GM12878 (cell line): ENCODE measurements at regions not wholly inside any gene's neighbourhood (a gene's known extent, or its start where the extent isn't known, plus 50 kb on each side); places are given as distances from the start of the nearest gene placed in this dataset.

Experiments
- ATAC-seq: fragments of 200-7000 bp; cut with Tn5 transposase; 3 replicates; pipeline ENCODE4 v1.9.1; 2020; ENCODE audit warnings: mild to moderate bottlenecking, moderate library complexity
- BruUV-seq: library from RNA; stranded (reverse); fragments of 400-500 nt; replicated peaks from 2 replicates; lab custom pipeline; 2021; lab: Mats Ljungman, UMichigan
- CTCF ChIA-PET: fragments of 300-600 bp; sonication (Branson Sonifier 250); formaldehyde crosslinking; extraction: SDS; loops from one replicate; lab custom pipeline; 2021; ENCODE audit warnings: inconsistent platforms; lab: Yijun Ruan, JAX
- POLR2A ChIA-PET: fragments of 350-600 bp; formaldehyde crosslinking; extraction: SDS; loops from one replicate; lab custom pipeline; 2021; ENCODE audit warnings: inconsistent platforms; lab: Charles Lee
- RAD21 ChIA-PET: fragments of 300-600 bp; sonication (Branson Sonifier 250); formaldehyde crosslinking; loops from one replicate; lab custom pipeline; 2023; ENCODE audit warnings: antibody characterized with exemption; ENCODE audit not compliant: unreplicated experiment; lab: Charles Lee
- SMC1A ChIA-PET: fragments of 300-600 bp; sonication (Branson Sonifier 250); formaldehyde crosslinking; loops from one replicate; lab custom pipeline; 2023; ENCODE audit not compliant: unreplicated experiment, uncharacterized antibody; lab: Charles Lee
- DNase-seq: peaks from one replicate; pipeline ENCODE4 v3.0.0-alpha.2; 2011; ENCODE audit warnings: low read depth, low spot score
- FAIRE-seq: peaks from 3 replicates; lab custom pipeline; 2011; peaks lifted over from hg19 to GRCh38; lab: Jason Lieb, UNC
- H2AFZ ChIP-seq: 2 replicates; pipeline ENCODE4 v1.6.0; 2011; ENCODE audit warnings: low read depth, low read length, control low read depth; ENCODE audit not compliant: control insufficient read depth
- H3K27ac ChIP-seq: 2 replicates; pipeline ENCODE4 v1.5.1; 2011; ENCODE audit warnings: control low read depth; ENCODE audit not compliant: control insufficient read depth, insufficient read depth
- H3K27me3 ChIP-seq, 2 experiments: replicated peaks in 1 of 2; 2 replicates each; pipeline versions ENCODE4 v1.6.0 to v1.6.1; 2011; ENCODE audit warnings: low read length in 1 of 2; ENCODE audit not compliant: control insufficient read depth in 2 of 2, insufficient read depth in 2 of 2
- H3K36me3 ChIP-seq, 2 experiments: 2 replicates each; pipeline ENCODE4 v1.5.1; 2011; ENCODE audit warnings: low read length in 1 of 2; ENCODE audit not compliant: control insufficient read depth in 2 of 2, insufficient read depth in 2 of 2
- H3K4me1 ChIP-seq: 2 replicates; pipeline ENCODE4 v1.6.1; 2011; ENCODE audit warnings: mild to moderate bottlenecking, low read length, moderate library complexity, mixed read lengths; ENCODE audit not compliant: control insufficient read depth, insufficient read depth
- H3K4me2 ChIP-seq: 2 replicates; pipeline ENCODE4 v1.6.0; 2011; ENCODE audit warnings: control low read depth; ENCODE audit not compliant: control insufficient read depth, insufficient read depth
- H3K4me3 ChIP-seq: fragments of 200-600 bp; sonication (generic); 2 replicates; pipeline ENCODE4 v1.5.1; 2016
- H3K79me2 ChIP-seq: 2 replicates; pipeline ENCODE4 v1.6.0; 2011; ENCODE audit warnings: low read length; ENCODE audit not compliant: control insufficient read depth, insufficient read depth
- H3K9ac ChIP-seq: 2 replicates; pipeline ENCODE4 v1.8.0; 2011; ENCODE audit warnings: low read length, control low read depth, mixed read lengths; ENCODE audit not compliant: control insufficient read depth, insufficient read depth
- H3K9me3 ChIP-seq: replicated peaks from 3 replicates; pipeline ENCODE4 v1.5.1; 2011; ENCODE audit warnings: mild to moderate bottlenecking, low read length; ENCODE audit not compliant: control insufficient read depth, insufficient read depth
- H4K20me1 ChIP-seq: 2 replicates; pipeline ENCODE4 v1.6.0; 2011; ENCODE audit not compliant: control insufficient read depth, insufficient read depth
- CHD2 ChIP-seq: IDR thresholded peaks from 2 replicates; pipeline ENCODE4 v1.6.1; 2011; ENCODE audit warnings: low read depth, low read length, improper control_type of control experiment, borderline replicate concordance
- DPF2 ChIP-seq: fragments of 450-650 bp; IDR thresholded peaks from 2 replicates; pipeline ENCODE4 v1.6.1; 2017; ENCODE audit warnings: mild to moderate bottlenecking
- FOXM1 ChIP-seq: IDR thresholded peaks from 2 replicates; pipeline ENCODE4 v1.6.1; 2012; ENCODE audit warnings: low read depth, mild to moderate bottlenecking, inconsistent platforms, low read length, moderate library complexity
- GATAD2B ChIP-seq: fragments of 450-650 bp; conservative IDR thresholded peaks from 2 replicates; pipeline ENCODE4 v1.6.1; 2017; ENCODE audit warnings: low read depth, mild to moderate bottlenecking, moderate library complexity
- KLF5 ChIP-seq: fragments of 450-650 bp; IDR thresholded peaks from 2 replicates; pipeline ENCODE4 v1.6.1; 2014; ENCODE audit warnings: mild to moderate bottlenecking; ENCODE audit not compliant: partially characterized antibody
- NFXL1 ChIP-seq: fragments of 450-650 bp; IDR thresholded peaks from 2 replicates; pipeline ENCODE4 v1.6.1; 2017; ENCODE audit warnings: antibody characterized with exemption, mild to moderate bottlenecking, borderline replicate concordance
- RAD51 ChIP-seq: fragments of 450-650 bp; IDR thresholded peaks from 2 replicates; pipeline ENCODE4 v1.6.1; 2016; ENCODE audit warnings: moderate library complexity, mild to moderate bottlenecking, inconsistent platforms
- RCOR1 ChIP-seq: conservative IDR thresholded peaks from 2 replicates; pipeline ENCODE4 v1.6.1; 2012; ENCODE audit warnings: low read depth, low read length, improper control_type of control experiment
- RFX5 ChIP-seq: IDR thresholded peaks from 2 replicates; pipeline ENCODE4 v1.6.1; 2011; ENCODE audit warnings: low read depth, low read length, improper control_type of control experiment
- SMAD1 ChIP-seq: fragments of 450-650 bp; IDR thresholded peaks from 2 replicates; pipeline ENCODE4 v1.6.1; 2018; ENCODE audit warnings: mild to moderate bottlenecking, low read depth; ENCODE audit not compliant: partially characterized antibody
- SREBF1 ChIP-seq: IDR thresholded peaks from 2 replicates; pipeline ENCODE4 v1.6.1; 2012; ENCODE audit warnings: mild to moderate bottlenecking, low read length
- STAT1 ChIP-seq: fragments of 450-650 bp; conservative IDR thresholded peaks from 2 replicates; pipeline ENCODE4 v1.6.1; 2014; ENCODE audit warnings: antibody characterized with exemption, mild to moderate bottlenecking
- WGBS: methylation state at CpG from one replicate; pipeline ENCODE4 v1.1.6; 2016; ENCODE audit warnings: low lambda C conversion rate; ENCODE audit not compliant: insufficient replicate concordance, insufficient coverage; ENCODE audit errors: missing lambda C conversion rate; 5-methylcytosine and 5-hydroxymethylcytosine counted together
- in situ Hi-C: fragments of 300-500 bp; cut with MboI; formaldehyde crosslinking; loops from 9 replicates; pipeline ENCODE4 v1.14.3; 2018; ENCODE audit warnings: mixed read lengths
- intact Hi-C: fragments of 100-400 bp; cut with micrococcal nuclease; formaldehyde crosslinking; loops from one replicate; pipeline ENCODE4 v1.14.2; 2022; ENCODE audit not compliant: unreplicated experiment
- TF ChIP-seq, protein P1 (sequence below): fragments of 450-650 bp; IDR thresholded peaks from 2 replicates; pipeline ENCODE4 v1.6.1; 2014; ENCODE audit warnings: mild to moderate bottlenecking
- TF ChIP-seq, protein P2 (sequence below): fragments of 450-650 bp; IDR thresholded peaks from 2 replicates; pipeline ENCODE4 v1.6.1; 2017; ENCODE audit warnings: mild to moderate bottlenecking, moderate library complexity
- TF ChIP-seq, protein P3 (sequence below): fragments of 150-350 bp; IDR thresholded peaks from 2 replicates; pipeline ENCODE4 v1.6.1; 2014; ENCODE audit warnings: mild to moderate bottlenecking, low read depth, low read length

DNA sequence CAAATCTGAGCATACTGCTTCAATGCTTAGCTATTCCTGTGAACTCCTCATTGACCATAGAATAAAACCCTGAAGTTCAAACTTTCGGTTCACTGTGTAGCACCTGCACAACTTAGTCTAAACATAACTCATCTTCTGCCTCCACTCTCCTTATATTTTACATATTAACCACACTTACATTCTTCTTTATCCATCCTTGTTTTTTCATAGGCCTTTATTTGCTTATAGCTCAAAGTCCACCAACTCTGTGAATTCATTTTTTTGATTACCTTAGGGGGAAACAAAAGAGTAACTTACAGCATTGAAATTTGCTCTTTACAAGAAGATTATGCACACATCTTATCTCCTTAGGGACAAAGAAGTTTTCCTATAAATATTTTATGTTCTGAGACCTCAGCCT, 521.6 kb upstream of the FAT3 start:
- Histone ChIP-seq H2AFZ (no peak overlapping the region), H3K4me3 (no peak overlapping the region), H3K4me2 (no peak overlapping the region), H3K4me1 (no peaks in the 10 kb centered on the region), H4K20me1 (no peaks in the 10 kb centered on the region), H3K36me3 (no peaks in the 10 kb centered on the region), H3K79me2 (no peaks in the 10 kb centered on the region), H3K9me3 (no peaks in the 10 kb centered on the region), H3K27ac (no peak overlapping the region), H3K9ac (no peak overlapping the region), H3K27me3 (no peaks in the 10 kb centered on the region)
- RAD21 ChIA-PET = no interaction called here
- CTCF ChIA-PET = no interaction called here
- SMC1A ChIA-PET = interaction anchor here (1.5 kb wide), 1 partner anchor 37 kb away, joined by 3 read pairs; no protein-coding TSS in a partner anchor
- whole genome bisulfite sequencing = 0% methylated on average over 1 of the region's 1 CpG
- no peak for TF ChIP-seq KLF5
- TF ChIP-seq SREBF1 = no peak
- TF ChIP-seq CHD2 = no peak
- no peak for TF ChIP-seq RCOR1
- no peak for TF ChIP-seq RFX5
- TF ChIP-seq STAT1 = no peak
- TF ChIP-seq FOXM1 = no peak
- no peak for TF ChIP-seq SMAD1
- no peak for TF ChIP-seq GATAD2B
- TF ChIP-seq, protein P1, sequence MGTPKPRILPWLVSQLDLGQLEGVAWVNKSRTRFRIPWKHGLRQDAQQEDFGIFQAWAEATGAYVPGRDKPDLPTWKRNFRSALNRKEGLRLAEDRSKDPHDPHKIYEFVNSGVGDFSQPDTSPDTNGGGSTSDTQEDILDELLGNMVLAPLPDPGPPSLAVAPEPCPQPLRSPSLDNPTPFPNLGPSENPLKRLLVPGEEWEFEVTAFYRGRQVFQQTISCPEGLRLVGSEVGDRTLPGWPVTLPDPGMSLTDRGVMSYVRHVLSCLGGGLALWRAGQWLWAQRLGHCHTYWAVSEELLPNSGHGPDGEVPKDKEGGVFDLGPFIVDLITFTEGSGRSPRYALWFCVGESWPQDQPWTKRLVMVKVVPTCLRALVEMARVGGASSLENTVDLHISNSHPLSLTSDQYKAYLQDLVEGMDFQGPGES = no peak
- no peak for TF ChIP-seq RAD51
- TF ChIP-seq, protein P2, sequence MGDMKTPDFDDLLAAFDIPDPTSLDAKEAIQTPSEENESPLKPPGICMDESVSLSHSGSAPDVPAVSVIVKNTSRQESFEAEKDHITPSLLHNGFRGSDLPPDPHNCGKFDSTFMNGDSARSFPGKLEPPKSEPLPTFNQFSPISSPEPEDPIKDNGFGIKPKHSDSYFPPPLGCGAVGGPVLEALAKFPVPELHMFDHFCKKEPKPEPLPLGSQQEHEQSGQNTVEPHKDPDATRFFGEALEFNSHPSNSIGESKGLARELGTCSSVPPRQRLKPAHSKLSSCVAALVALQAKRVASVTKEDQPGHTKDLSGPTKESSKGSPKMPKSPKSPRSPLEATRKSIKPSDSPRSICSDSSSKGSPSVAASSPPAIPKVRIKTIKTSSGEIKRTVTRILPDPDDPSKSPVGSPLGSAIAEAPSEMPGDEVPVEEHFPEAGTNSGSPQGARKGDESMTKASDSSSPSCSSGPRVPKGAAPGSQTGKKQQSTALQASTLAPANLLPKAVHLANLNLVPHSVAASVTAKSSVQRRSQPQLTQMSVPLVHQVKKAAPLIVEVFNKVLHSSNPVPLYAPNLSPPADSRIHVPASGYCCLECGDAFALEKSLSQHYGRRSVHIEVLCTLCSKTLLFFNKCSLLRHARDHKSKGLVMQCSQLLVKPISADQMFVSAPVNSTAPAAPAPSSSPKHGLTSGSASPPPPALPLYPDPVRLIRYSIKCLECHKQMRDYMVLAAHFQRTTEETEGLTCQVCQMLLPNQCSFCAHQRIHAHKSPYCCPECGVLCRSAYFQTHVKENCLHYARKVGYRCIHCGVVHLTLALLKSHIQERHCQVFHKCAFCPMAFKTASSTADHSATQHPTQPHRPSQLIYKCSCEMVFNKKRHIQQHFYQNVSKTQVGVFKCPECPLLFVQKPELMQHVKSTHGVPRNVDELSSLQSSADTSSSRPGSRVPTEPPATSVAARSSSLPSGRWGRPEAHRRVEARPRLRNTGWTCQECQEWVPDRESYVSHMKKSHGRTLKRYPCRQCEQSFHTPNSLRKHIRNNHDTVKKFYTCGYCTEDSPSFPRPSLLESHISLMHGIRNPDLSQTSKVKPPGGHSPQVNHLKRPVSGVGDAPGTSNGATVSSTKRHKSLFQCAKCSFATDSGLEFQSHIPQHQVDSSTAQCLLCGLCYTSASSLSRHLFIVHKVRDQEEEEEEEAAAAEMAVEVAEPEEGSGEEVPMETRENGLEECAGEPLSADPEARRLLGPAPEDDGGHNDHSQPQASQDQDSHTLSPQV = no peak
- TF ChIP-seq NFXL1 = no peak
- TF ChIP-seq, protein P3, sequence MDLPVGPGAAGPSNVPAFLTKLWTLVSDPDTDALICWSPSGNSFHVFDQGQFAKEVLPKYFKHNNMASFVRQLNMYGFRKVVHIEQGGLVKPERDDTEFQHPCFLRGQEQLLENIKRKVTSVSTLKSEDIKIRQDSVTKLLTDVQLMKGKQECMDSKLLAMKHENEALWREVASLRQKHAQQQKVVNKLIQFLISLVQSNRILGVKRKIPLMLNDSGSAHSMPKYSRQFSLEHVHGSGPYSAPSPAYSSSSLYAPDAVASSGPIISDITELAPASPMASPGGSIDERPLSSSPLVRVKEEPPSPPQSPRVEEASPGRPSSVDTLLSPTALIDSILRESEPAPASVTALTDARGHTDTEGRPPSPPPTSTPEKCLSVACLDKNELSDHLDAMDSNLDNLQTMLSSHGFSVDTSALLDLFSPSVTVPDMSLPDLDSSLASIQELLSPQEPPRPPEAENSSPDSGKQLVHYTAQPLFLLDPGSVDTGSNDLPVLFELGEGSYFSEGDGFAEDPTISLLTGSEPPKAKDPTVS = no peak
- no peak for TF ChIP-seq DPF2
- POLR2A ChIA-PET = no interaction called here
- ATAC-seq = no peak
- DNase-seq = no peak
- intact Hi-C loops = no loop called here
- no TSS peak for BruUV-seq
- no peak for FAIRE-seq
- in situ Hi-C loops = no loop called here
